ENCODE measurements at regions not wholly inside any gene's neighbourhood (a gene's known extent, or its start where the extent isn't known, plus 50 kb on each side); places are given as distances from the start of the nearest gene placed in this dataset.
"Not testable (repeated sequence)": the region's sequence is repeated elsewhere in the genome, so short reads cannot be mapped to it uniquely, and the experiment has no call there.

GRCh38 chr2:138243372-138243771, 258.2 kb upstream of the SPOPL start:
- Histone ChIP-seq H3K4me1 (ENCODE audit: control insufficient read depth, insufficient read depth, low read length) (no peaks in the 10 kb centered on the region), H3K27ac (ENCODE audit: low read depth, low read length) (no peak overlapping the region), H3K9me3 (ENCODE audit: control insufficient read depth, insufficient read depth, low read length) (no peaks in the 10 kb centered on the region), H3K27me3 (ENCODE audit: control insufficient read depth, insufficient read depth, low read length) (no peaks in the 10 kb centered on the region), H3K9ac (ENCODE audit: low read depth, low read length) (no peak overlapping the region), H3K36me3 (ENCODE audit: control insufficient read depth, insufficient read depth, low read length) (no peaks in the 10 kb centered on the region), H3K4me3 (ENCODE audit: low read depth, low read length) (no peak overlapping the region)

- Histone ChIP-seq H3K36me3 (ENCODE audit: control insufficient read depth, insufficient read depth, low read length) (no peaks in the 10 kb centered on the region), H3K4me3 (ENCODE audit: low read depth, low read length) (no peak overlapping the region), H3K9me3 (ENCODE audit: control insufficient read depth, insufficient read depth, low read length) (no peaks in the 10 kb centered on the region), H3K9ac (ENCODE audit: low read depth, low read length) (no peak overlapping the region), H3K4me1 (ENCODE audit: control insufficient read depth, insufficient read depth, low read length) (no peaks in the 10 kb centered on the region), H3K27me3 (ENCODE audit: control insufficient read depth, insufficient read depth, low read length) (no peaks in the 10 kb centered on the region), H3K27ac (ENCODE audit: low read depth, low read length) (no peak overlapping the region)
Measured at GRCh38 chr2:138244501-138244925, 257.1 kb upstream of the SPOPL start.

GRCh38 chr2:138245310-138245709, 256.3 kb upstream of the SPOPL start:
- Histone ChIP-seq H3K4me1 (ENCODE audit: control insufficient read depth, insufficient read depth, low read length) (peaks cover 3% of the 10 kb centered on the region; the same call in 1 of the 2 replicates), H3K27ac (ENCODE audit: low read depth, low read length) (no peak overlapping the region), H3K9ac (ENCODE audit: low read depth, low read length) (no peak overlapping the region), H3K4me3 (ENCODE audit: low read depth, low read length) (no peak overlapping the region), H3K27me3 (ENCODE audit: control insufficient read depth, insufficient read depth, low read length) (no peaks in the 10 kb centered on the region), H3K9me3 (ENCODE audit: control insufficient read depth, insufficient read depth, low read length) (no peaks in the 10 kb centered on the region), H3K36me3 (ENCODE audit: control insufficient read depth, insufficient read depth, low read length) (no peaks in the 10 kb centered on the region)

GRCh38 chr2:138247302-138247701, 254.3 kb upstream of the SPOPL start:
- H3K27ac ChIP-seq (ENCODE audit: low read depth, low read length): no peak overlapping the region
- peaks cover 3% of the 10 kb centered on the region; the same call in 1 of the 2 replicates for H3K4me1 ChIP-seq (ENCODE audit: control insufficient read depth, insufficient read depth, low read length)
- no peaks in the 10 kb centered on the region for H3K9me3 ChIP-seq (ENCODE audit: control insufficient read depth, insufficient read depth, low read length)
- H3K4me3 ChIP-seq (ENCODE audit: low read depth, low read length): no peak overlapping the region
- no peaks in the 10 kb centered on the region for H3K36me3 ChIP-seq (ENCODE audit: control insufficient read depth, insufficient read depth, low read length)
- no peaks in the 10 kb centered on the region for H3K27me3 ChIP-seq (ENCODE audit: control insufficient read depth, insufficient read depth, low read length)
- H3K9ac ChIP-seq (ENCODE audit: low read depth, low read length): no peak overlapping the region

GRCh38 chr2:138249207-138249606, 252.4 kb upstream of the SPOPL start:
- Histone ChIP-seq H3K9me3 (ENCODE audit: control insufficient read depth, insufficient read depth, low read length) (no peaks in the 10 kb centered on the region), H3K9ac (ENCODE audit: low read depth, low read length) (no peak overlapping the region)

GRCh38 chr2:138250843-138251320, 250.7 kb upstream of the SPOPL start:
- not testable (repeated sequence) for H3K27ac ChIP-seq (ENCODE audit: low read depth, low read length)

More at GRCh38 chr2:138249207-138249606, 252.4 kb upstream of the SPOPL start:
- H3K4me3 ChIP-seq (ENCODE audit: low read depth, low read length): no peak overlapping the region
- H3K4me1 ChIP-seq (ENCODE audit: control insufficient read depth, insufficient read depth, low read length): peaks cover 3% of the 10 kb centered on the region; the same call in 1 of the 2 replicates
- no peaks in the 10 kb centered on the region for H3K27me3 ChIP-seq (ENCODE audit: control insufficient read depth, insufficient read depth, low read length)
- no peaks in the 10 kb centered on the region for H3K36me3 ChIP-seq (ENCODE audit: control insufficient read depth, insufficient read depth, low read length)
- H3K27ac ChIP-seq (ENCODE audit: low read depth, low read length): no peak overlapping the region

GRCh38 chr2:138252587-138252986, 249.0 kb upstream of the SPOPL start:
- no peak overlapping the region for H3K9ac ChIP-seq (ENCODE audit: low read depth, low read length)
- H3K36me3 ChIP-seq (ENCODE audit: control insufficient read depth, insufficient read depth, low read length): no peaks in the 10 kb centered on the region
- H3K9me3 ChIP-seq (ENCODE audit: control insufficient read depth, insufficient read depth, low read length): no peaks in the 10 kb centered on the region
- H3K27me3 ChIP-seq (ENCODE audit: control insufficient read depth, insufficient read depth, low read length): no peaks in the 10 kb centered on the region
- H3K4me3 ChIP-seq (ENCODE audit: low read depth, low read length): no peak overlapping the region
- H3K4me1 ChIP-seq (ENCODE audit: control insufficient read depth, insufficient read depth, low read length): peaks cover 3% of the 10 kb centered on the region; the same call in 1 of the 2 replicates
- no peak overlapping the region for H3K27ac ChIP-seq (ENCODE audit: low read depth, low read length)

More at GRCh38 chr2:138250843-138251320, 250.7 kb upstream of the SPOPL start:
- not testable (repeated sequence) for H3K4me1 ChIP-seq (ENCODE audit: control insufficient read depth, insufficient read depth, low read length); H3K4me3 ChIP-seq (ENCODE audit: low read depth, low read length); H3K27me3 ChIP-seq (ENCODE audit: control insufficient read depth, insufficient read depth, low read length); H3K9ac ChIP-seq (ENCODE audit: low read depth, low read length); H3K36me3 ChIP-seq (ENCODE audit: control insufficient read depth, insufficient read depth, low read length); H3K9me3 ChIP-seq (ENCODE audit: control insufficient read depth, insufficient read depth, low read length)

- no peaks in the 10 kb centered on the region for H3K27me3 ChIP-seq (ENCODE audit: control insufficient read depth, insufficient read depth, low read length)
- no peak overlapping the region for H3K27ac ChIP-seq (ENCODE audit: low read depth, low read length)
- H3K36me3 ChIP-seq (ENCODE audit: control insufficient read depth, insufficient read depth, low read length): no peaks in the 10 kb centered on the region
- no peak overlapping the region for H3K9ac ChIP-seq (ENCODE audit: low read depth, low read length)
- H3K9me3 ChIP-seq (ENCODE audit: control insufficient read depth, insufficient read depth, low read length): no peaks in the 10 kb centered on the region
- H3K4me1 ChIP-seq (ENCODE audit: control insufficient read depth, insufficient read depth, low read length): no peaks in the 10 kb centered on the region
- H3K4me3 ChIP-seq (ENCODE audit: low read depth, low read length): no peak overlapping the region
Measured at GRCh38 chr2:138255670-138256069, 245.9 kb upstream of the SPOPL start.

- no peak overlapping the region for H3K27ac ChIP-seq (ENCODE audit: low read depth, low read length)
- H3K27me3 ChIP-seq (ENCODE audit: control insufficient read depth, insufficient read depth, low read length): no peaks in the 10 kb centered on the region
- no peaks in the 10 kb centered on the region; the same call in 1 of the 2 replicates for H3K9me3 ChIP-seq (ENCODE audit: control insufficient read depth, insufficient read depth, low read length)
- H3K9ac ChIP-seq (ENCODE audit: low read depth, low read length): no peak overlapping the region
- peaks cover 26% of the 10 kb centered on the region for H3K4me1 ChIP-seq (ENCODE audit: control insufficient read depth, insufficient read depth, low read length)
- no peak overlapping the region for H3K4me3 ChIP-seq (ENCODE audit: low read depth, low read length)
- no peaks in the 10 kb centered on the region for H3K36me3 ChIP-seq (ENCODE audit: control insufficient read depth, insufficient read depth, low read length)
Measured at GRCh38 chr2:138267161-138267901, 234.2 kb upstream of the SPOPL start.

GRCh38 chr2:138267902-138268254, 233.7 kb upstream of the SPOPL start:
- Histone ChIP-seq H3K27ac (ENCODE audit: low read depth, low read length) (no peak overlapping the region), H3K9me3 (ENCODE audit: control insufficient read depth, insufficient read depth, low read length) (no peaks in the 10 kb centered on the region), H3K9ac (ENCODE audit: low read depth, low read length) (no peak overlapping the region)

GRCh38 chr2:138269765-138270164, 231.8 kb upstream of the SPOPL start:
- H3K9ac ChIP-seq (ENCODE audit: low read depth, low read length): no peak overlapping the region
- no peaks in the 10 kb centered on the region for H3K27me3 ChIP-seq (ENCODE audit: control insufficient read depth, insufficient read depth, low read length)

More at GRCh38 chr2:138267902-138268254, 233.7 kb upstream of the SPOPL start:
- H3K4me3 ChIP-seq (ENCODE audit: low read depth, low read length): no peak overlapping the region
- peaks cover 27% of the 10 kb centered on the region for H3K4me1 ChIP-seq (ENCODE audit: control insufficient read depth, insufficient read depth, low read length)
- H3K27me3 ChIP-seq (ENCODE audit: control insufficient read depth, insufficient read depth, low read length): no peaks in the 10 kb centered on the region
- no peaks in the 10 kb centered on the region for H3K36me3 ChIP-seq (ENCODE audit: control insufficient read depth, insufficient read depth, low read length)

More at GRCh38 chr2:138269765-138270164, 231.8 kb upstream of the SPOPL start:
- Histone ChIP-seq H3K4me3 (ENCODE audit: low read depth, low read length) (no peak overlapping the region), H3K4me1 (ENCODE audit: control insufficient read depth, insufficient read depth, low read length) (peaks cover 32% of the 10 kb centered on the region), H3K36me3 (ENCODE audit: control insufficient read depth, insufficient read depth, low read length) (no peaks in the 10 kb centered on the region), H3K27ac (ENCODE audit: low read depth, low read length) (no peak overlapping the region), H3K9me3 (ENCODE audit: control insufficient read depth, insufficient read depth, low read length) (no peaks in the 10 kb centered on the region)

Measured in HUES48 (cell line).